ENCODE measurements at regions not wholly inside any gene's neighbourhood (a gene's known extent, or its start where the extent isn't known, plus 50 kb on each side); places are given as distances from the start of the nearest gene placed in this dataset.

DNA sequence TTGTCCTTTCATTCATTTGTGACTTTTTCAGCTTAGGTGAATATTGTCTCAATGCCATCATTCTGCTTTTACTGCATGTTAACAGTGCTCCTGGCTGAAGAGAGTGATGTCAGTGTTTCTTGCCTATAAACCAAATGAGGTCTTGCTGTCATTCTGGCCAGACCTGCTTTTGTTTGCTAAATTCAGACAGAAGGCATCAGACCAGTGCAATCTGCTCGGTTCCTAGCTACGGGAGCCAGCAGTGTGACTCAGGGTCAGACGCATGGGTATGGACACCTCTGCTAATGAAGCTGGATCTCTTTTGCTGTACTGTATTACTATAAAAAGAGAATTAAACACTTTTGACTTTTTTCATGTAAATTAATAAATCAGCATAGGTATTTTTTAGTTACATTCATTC lies 178.9 kb downstream of the TMEM182 start:
- no peaks in the 10 kb centered on the region for H3K9me3 ChIP-seq (ENCODE audit: low read depth)
- H3K4me2 ChIP-seq, result no peak overlapping the region
- H3K27me3 ChIP-seq, result no peaks in the 10 kb centered on the region
- H4K20me1 ChIP-seq (ENCODE audit: insufficient read depth, poor library complexity, severe bottlenecking), result no peaks in the 10 kb centered on the region
- no peak overlapping the region for H3K4me3 ChIP-seq
- no peak overlapping the region for H2AFZ ChIP-seq
- no peak overlapping the region for H3K27ac ChIP-seq
- no peak for TF ChIP-seq EZH2phosphoT487 (IDR thresholded peaks at IDR 0.05; ENCODE audit: low read depth, severe bottlenecking, unreplicated experiment)
- no peak for TF ChIP-seq EZH2 (IDR thresholded peaks at IDR 0.05; ENCODE audit: borderline replicate concordance)
- WGBS (ENCODE audit: low lambda C conversion rate, missing lambda C conversion rate), result 62% methylated on average over 3 of the region's 3 CpGs
- no peaks in the 10 kb centered on the region for H3K9me2 ChIP-seq (replicated peaks; ENCODE audit: insufficient read depth)
- no peaks in the 10 kb centered on the region for H3K36me3 ChIP-seq (replicated peaks; ENCODE audit: insufficient read depth, low read depth)
- no peak for DNase-seq (ENCODE audit: low spot score)
- no peaks in the 10 kb centered on the region for H3K79me2 ChIP-seq
- no peaks in the 10 kb centered on the region for H3K4me1 ChIP-seq (ENCODE audit: insufficient read depth)

DNA sequence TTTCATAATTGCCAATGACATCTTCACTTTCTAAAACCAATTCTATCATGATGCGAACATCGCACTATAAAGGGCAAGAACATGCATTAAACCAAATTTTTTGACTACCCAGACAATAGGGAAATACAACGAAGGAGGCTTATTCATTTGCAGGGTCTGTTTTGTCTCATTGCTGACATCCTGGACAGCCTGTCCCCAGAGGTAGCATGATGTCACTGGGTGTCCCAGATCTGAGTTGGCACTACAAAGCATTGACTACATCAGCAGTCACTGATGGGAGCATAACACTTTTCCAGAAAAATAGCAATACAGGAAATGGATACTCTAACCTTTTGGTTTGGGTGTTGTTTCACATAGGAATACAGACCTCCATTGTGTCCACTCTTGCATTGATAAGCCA lies 180.3 kb downstream of the TMEM182 start:
- Histone ChIP-seq H3K4me2 (no peak overlapping the region), H2AFZ (no peak overlapping the region), H3K9me2 (replicated peaks; ENCODE audit: insufficient read depth) (no peaks in the 10 kb centered on the region), H3K36me3 (replicated peaks; ENCODE audit: insufficient read depth, low read depth) (no peaks in the 10 kb centered on the region), H3K79me2 (no peaks in the 10 kb centered on the region), H4K20me1 (ENCODE audit: insufficient read depth, poor library complexity, severe bottlenecking) (no peaks in the 10 kb centered on the region), H3K4me3 (no peak overlapping the region), H3K27me3 (no peaks in the 10 kb centered on the region), H3K4me1 (ENCODE audit: insufficient read depth) (no peaks in the 10 kb centered on the region), H3K9me3 (ENCODE audit: low read depth) (no peaks in the 10 kb centered on the region), H3K27ac (no peak overlapping the region)
- no peak for DNase-seq (ENCODE audit: low spot score)
- WGBS (ENCODE audit: low lambda C conversion rate, missing lambda C conversion rate), result 81% methylated on average over 3 of the region's 3 CpGs
- TF ChIP-seq EZH2phosphoT487 (IDR thresholded peaks at IDR 0.05; ENCODE audit: low read depth, severe bottlenecking, unreplicated experiment), result no peak
- no peak for TF ChIP-seq EZH2 (IDR thresholded peaks at IDR 0.05; ENCODE audit: borderline replicate concordance)
- TF ChIP-seq, protein P1, sequence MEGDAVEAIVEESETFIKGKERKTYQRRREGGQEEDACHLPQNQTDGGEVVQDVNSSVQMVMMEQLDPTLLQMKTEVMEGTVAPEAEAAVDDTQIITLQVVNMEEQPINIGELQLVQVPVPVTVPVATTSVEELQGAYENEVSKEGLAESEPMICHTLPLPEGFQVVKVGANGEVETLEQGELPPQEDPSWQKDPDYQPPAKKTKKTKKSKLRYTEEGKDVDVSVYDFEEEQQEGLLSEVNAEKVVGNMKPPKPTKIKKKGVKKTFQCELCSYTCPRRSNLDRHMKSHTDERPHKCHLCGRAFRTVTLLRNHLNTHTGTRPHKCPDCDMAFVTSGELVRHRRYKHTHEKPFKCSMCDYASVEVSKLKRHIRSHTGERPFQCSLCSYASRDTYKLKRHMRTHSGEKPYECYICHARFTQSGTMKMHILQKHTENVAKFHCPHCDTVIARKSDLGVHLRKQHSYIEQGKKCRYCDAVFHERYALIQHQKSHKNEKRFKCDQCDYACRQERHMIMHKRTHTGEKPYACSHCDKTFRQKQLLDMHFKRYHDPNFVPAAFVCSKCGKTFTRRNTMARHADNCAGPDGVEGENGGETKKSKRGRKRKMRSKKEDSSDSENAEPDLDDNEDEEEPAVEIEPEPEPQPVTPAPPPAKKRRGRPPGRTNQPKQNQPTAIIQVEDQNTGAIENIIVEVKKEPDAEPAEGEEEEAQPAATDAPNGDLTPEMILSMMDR (IDR thresholded peaks at IDR 0.05; ENCODE audit: poor library complexity), result no peak

DNA sequence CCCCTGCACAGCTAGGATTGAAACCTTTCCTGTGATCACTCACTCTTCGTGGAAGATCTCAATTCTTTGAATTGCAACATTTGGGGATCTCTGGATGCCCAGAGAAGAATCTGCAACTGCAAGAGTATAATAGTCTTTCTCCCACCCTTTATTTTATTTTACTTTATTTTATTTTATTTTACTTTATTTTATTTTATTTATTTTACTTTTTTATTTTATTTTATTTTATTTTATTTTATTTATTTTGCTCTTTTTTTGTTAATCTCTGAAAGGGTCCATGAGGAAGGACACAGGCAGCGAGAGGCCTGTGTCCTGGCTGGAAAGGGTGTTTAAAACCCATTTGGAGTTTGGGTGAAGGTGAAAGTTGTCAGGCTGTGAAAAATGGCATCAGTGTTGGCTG lies 181.4 kb downstream of the TMEM182 start:
- no peaks in the 10 kb centered on the region for H3K9me2 ChIP-seq (replicated peaks; ENCODE audit: insufficient read depth)
- H3K9me3 ChIP-seq (ENCODE audit: low read depth), result no peaks in the 10 kb centered on the region
- no peaks in the 10 kb centered on the region for H3K36me3 ChIP-seq (replicated peaks; ENCODE audit: insufficient read depth, low read depth)
- no peaks in the 10 kb centered on the region for H3K27me3 ChIP-seq
- no peak for DNase-seq (ENCODE audit: low spot score)
- WGBS (ENCODE audit: low lambda C conversion rate, missing lambda C conversion rate), result 91% methylated on average over 2 of the region's 2 CpGs
- H3K4me3 ChIP-seq, result no peak overlapping the region
- no peaks in the 10 kb centered on the region for H3K4me1 ChIP-seq (ENCODE audit: insufficient read depth)
- TF ChIP-seq, protein P1 (IDR thresholded peaks at IDR 0.05; ENCODE audit: poor library complexity), result no peak
- TF ChIP-seq EZH2 (IDR thresholded peaks at IDR 0.05; ENCODE audit: borderline replicate concordance) (no peak), EZH2phosphoT487 (IDR thresholded peaks at IDR 0.05; ENCODE audit: low read depth, severe bottlenecking, unreplicated experiment) (no peak)
- H3K79me2 ChIP-seq, result no peaks in the 10 kb centered on the region
- no peak overlapping the region for H3K4me2 ChIP-seq
- no peak overlapping the region for H2AFZ ChIP-seq
- H3K27ac ChIP-seq, result no peak overlapping the region
- H4K20me1 ChIP-seq (ENCODE audit: insufficient read depth, poor library complexity, severe bottlenecking), result no peaks in the 10 kb centered on the region

DNA sequence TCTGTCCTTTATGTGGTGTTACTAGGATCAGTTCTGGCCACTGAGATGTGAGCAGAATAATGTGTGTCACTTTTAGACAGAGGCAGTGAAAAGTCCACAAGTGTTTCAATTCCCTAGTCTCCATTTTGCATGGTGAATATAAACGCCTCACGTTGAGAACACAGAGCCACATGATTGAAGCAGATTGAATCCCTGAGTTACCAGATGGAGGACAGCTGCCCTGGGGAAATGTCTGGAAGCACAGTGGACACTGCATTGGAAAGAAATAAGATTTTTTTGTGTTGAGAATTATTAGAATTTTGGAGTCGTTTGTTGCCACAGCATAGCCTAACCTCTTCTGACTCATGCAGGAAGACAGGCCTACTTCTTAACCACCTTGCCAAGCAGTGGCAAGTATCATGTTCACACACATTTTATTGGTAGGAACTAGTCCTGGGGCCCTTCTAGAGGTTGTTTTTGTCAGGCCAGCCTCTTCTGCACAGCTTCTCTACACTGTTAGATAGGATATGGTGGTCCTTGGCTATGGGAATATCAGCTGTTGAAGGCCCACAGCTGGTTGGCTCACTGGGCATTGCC lies 188.6 kb downstream of the TMEM182 start:
- Histone ChIP-seq H3K27me3 (no peaks in the 10 kb centered on the region), H3K4me3 (no peak overlapping the region), H4K20me1 (ENCODE audit: insufficient read depth, poor library complexity, severe bottlenecking) (no peaks in the 10 kb centered on the region), H3K9me3 (ENCODE audit: low read depth) (no peaks in the 10 kb centered on the region), H3K36me3 (replicated peaks; ENCODE audit: insufficient read depth, low read depth) (no peaks in the 10 kb centered on the region), H2AFZ (no peak overlapping the region), H3K79me2 (no peaks in the 10 kb centered on the region), H3K4me1 (ENCODE audit: insufficient read depth) (no peaks in the 10 kb centered on the region), H3K4me2 (no peak overlapping the region), H3K27ac (no peak overlapping the region), H3K9me2 (replicated peaks; ENCODE audit: insufficient read depth) (no peaks in the 10 kb centered on the region)
- DNase-seq (ENCODE audit: low spot score), result no peak
- no peak for TF ChIP-seq EZH2phosphoT487 (IDR thresholded peaks at IDR 0.05; ENCODE audit: low read depth, severe bottlenecking, unreplicated experiment)
- TF ChIP-seq EZH2 (IDR thresholded peaks at IDR 0.05; ENCODE audit: borderline replicate concordance), result no peak
- TF ChIP-seq, protein P1 (IDR thresholded peaks at IDR 0.05; ENCODE audit: poor library complexity), result no peak
- 82% methylated on average over 3 of the region's 3 CpGs for WGBS (ENCODE audit: low lambda C conversion rate, missing lambda C conversion rate)
